ENCODE measurements at regions not wholly inside any gene's neighbourhood (a gene's known extent, or its start where the extent isn't known, plus 50 kb on each side); places are given as distances from the start of the nearest gene placed in this dataset.

DNA sequence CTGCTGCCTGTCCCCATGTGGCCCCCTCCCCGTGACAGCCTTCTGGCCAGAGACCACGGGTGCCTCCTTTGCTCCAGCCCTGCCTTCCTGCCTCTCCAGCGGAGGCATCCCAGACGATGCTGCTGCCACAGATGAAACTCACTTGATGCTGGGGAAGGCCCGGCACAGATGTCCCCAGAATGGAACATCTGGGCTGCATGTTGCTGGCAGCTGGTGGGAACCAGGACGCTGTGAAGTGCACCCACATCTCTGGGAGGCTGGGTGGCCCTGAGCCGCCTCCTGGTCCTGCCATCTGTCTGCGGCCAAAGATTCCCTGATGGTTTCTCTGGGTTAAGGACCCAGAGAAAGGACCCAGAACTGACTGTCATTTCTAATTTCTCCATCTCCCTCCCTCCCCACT lies 51.9 kb upstream of the PTPRS start:
- TF ChIP-seq, protein P1, sequence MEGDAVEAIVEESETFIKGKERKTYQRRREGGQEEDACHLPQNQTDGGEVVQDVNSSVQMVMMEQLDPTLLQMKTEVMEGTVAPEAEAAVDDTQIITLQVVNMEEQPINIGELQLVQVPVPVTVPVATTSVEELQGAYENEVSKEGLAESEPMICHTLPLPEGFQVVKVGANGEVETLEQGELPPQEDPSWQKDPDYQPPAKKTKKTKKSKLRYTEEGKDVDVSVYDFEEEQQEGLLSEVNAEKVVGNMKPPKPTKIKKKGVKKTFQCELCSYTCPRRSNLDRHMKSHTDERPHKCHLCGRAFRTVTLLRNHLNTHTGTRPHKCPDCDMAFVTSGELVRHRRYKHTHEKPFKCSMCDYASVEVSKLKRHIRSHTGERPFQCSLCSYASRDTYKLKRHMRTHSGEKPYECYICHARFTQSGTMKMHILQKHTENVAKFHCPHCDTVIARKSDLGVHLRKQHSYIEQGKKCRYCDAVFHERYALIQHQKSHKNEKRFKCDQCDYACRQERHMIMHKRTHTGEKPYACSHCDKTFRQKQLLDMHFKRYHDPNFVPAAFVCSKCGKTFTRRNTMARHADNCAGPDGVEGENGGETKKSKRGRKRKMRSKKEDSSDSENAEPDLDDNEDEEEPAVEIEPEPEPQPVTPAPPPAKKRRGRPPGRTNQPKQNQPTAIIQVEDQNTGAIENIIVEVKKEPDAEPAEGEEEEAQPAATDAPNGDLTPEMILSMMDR (IDR thresholded peaks at IDR 0.05 in 4 of 5, conservative IDR thresholded peaks at IDR 0.05 in 1 of 5): no peak
- no peak for TF ChIP-seq POLR2A (IDR thresholded peaks at IDR 0.05)

Data from gastrocnemius medialis (tissue), 4 donors.